ENCODE measurements at regions not wholly inside any gene's neighbourhood (a gene's known extent, or its start where the extent isn't known, plus 50 kb on each side); places are given as distances from the start of the nearest gene placed in this dataset.

DNA sequence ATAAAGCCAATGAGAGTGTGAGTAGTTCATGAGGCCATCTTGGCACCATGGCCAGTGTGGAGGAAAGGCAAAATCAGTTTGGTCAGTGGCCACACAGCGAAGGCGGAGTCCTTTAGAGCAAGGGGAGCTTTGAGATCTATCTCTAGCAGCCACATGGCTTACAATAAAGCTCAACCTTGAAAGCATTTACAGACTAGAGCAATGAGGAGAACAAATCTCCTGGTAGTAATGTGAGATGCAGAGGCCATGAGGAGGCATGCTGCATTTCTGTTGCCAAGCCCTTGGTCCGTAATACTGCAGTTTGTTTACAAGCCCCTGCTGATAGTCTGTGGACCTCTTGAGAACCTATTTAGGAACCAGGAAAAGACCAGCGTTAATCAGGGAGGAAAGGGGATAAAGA lies 381.5 kb upstream of the C2CD4B start:
- Mint-ChIP-seq H3K9me3 (no peaks in the 10 kb centered on the region), H3K36me3 (ENCODE audit: low read depth) (no peaks in the 10 kb centered on the region), H3K4me3 (no peak overlapping the region), H3K4me1 (peaks cover 14% of the 10 kb centered on the region), H3K27ac (peak overlapping the region; percentile 92), H3K27me3 (ENCODE audit: low read depth, poor library complexity) (no peaks in the 10 kb centered on the region)
- no peak for DNase-seq
- TF ChIP-seq, protein P1, sequence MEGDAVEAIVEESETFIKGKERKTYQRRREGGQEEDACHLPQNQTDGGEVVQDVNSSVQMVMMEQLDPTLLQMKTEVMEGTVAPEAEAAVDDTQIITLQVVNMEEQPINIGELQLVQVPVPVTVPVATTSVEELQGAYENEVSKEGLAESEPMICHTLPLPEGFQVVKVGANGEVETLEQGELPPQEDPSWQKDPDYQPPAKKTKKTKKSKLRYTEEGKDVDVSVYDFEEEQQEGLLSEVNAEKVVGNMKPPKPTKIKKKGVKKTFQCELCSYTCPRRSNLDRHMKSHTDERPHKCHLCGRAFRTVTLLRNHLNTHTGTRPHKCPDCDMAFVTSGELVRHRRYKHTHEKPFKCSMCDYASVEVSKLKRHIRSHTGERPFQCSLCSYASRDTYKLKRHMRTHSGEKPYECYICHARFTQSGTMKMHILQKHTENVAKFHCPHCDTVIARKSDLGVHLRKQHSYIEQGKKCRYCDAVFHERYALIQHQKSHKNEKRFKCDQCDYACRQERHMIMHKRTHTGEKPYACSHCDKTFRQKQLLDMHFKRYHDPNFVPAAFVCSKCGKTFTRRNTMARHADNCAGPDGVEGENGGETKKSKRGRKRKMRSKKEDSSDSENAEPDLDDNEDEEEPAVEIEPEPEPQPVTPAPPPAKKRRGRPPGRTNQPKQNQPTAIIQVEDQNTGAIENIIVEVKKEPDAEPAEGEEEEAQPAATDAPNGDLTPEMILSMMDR (IDR thresholded peaks at IDR 0.05), result no peak

DNA sequence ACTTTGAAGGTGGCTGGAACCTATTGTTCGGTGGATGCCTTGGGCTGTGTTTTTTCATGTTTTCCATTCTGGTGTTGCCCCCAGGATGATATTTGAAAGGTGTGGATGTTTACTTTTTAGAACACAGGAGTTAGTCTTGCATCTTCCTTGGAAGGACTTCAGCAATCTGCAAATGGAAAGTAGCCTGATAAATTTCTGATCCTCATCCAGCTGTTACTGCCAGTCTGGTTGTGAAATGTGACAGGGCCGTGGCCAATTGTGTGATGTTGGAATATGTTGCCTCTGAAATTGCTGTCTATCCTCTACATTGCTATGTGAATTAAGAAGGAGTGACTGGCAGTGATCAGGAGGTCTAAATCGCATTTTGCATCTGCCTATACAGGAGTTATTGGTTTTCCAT lies 382.5 kb upstream of the C2CD4B start:
- no peaks in the 10 kb centered on the region for H3K27me3 Mint-ChIP-seq (ENCODE audit: low read depth, poor library complexity)
- no peak overlapping the region for H3K27ac Mint-ChIP-seq
- DNase-seq, result no peak
- H3K36me3 Mint-ChIP-seq (ENCODE audit: low read depth), result peaks cover 5% of the 10 kb centered on the region
- peaks cover 14% of the 10 kb centered on the region for H3K4me1 Mint-ChIP-seq
- H3K4me3 Mint-ChIP-seq, result no peak overlapping the region
- TF ChIP-seq, protein P1 (IDR thresholded peaks at IDR 0.05), result no peak
- H3K9me3 Mint-ChIP-seq, result peaks cover 6% of the 10 kb centered on the region

DNA sequence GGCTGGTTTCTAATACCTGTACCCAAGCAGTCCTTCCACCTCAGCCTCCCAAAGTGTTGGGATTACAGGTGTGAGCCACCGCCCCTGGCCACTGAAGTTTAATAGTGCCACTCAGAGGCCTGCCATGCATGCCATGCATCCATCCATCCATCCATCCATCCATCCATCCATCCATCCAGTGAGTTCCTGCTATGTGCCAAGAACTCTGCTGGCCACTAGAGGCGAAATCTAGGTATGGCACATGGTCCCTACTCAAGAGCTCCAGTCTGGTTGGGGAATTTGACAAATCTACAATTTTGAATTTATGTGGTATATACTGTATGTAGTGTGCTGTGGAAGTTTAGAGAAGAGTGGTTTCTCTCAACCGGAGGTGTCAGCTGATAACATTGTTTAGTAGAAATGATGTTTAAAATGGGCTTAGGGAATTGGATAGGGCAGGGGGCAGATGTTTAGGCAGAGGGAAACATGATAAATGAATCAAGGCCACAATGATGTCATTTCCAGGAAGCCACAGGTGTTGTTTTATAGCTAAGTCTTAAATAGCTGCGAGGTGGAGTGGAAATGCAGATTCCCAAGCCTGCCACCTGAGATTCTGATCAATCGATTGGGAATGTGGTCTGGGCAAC lies 384.4 kb upstream of the C2CD4B start:
- Mint-ChIP-seq H3K9me3 (peaks cover 6% of the 10 kb centered on the region), H3K36me3 (ENCODE audit: low read depth) (peaks cover 5% of the 10 kb centered on the region), H3K27ac (no peak overlapping the region), H3K4me3 (no peak overlapping the region), H3K4me1 (peaks cover 14% of the 10 kb centered on the region), H3K27me3 (ENCODE audit: low read depth, poor library complexity) (no peaks in the 10 kb centered on the region)
- DNase-seq, result peak; percentile 27
- TF ChIP-seq, protein P1 (IDR thresholded peaks at IDR 0.05), result peak; percentile 49

DNA sequence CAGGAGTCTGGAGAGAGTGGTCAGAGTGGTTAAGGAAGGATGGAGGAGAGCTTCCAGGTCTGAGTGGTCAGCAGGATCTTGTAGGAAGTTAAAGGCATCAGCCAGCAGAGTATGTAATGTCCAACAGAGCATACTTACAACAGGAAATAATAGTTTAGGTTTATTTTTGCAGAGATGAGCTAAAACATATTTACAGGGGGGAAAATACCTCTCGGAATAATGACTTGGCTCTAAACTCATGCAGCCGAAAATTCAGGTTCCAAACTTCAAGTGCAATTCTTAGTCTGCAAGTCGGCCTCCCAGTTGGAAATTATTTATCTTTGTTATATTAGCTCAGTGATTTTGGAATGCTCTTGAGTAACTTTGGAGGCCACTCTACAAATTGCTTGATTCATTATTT lies 385.0 kb upstream of the C2CD4B start:
- TF ChIP-seq, protein P1 (IDR thresholded peaks at IDR 0.05), result no peak
- Mint-ChIP-seq H3K27ac (no peak overlapping the region), H3K4me3 (no peak overlapping the region), H3K9me3 (peaks cover 6% of the 10 kb centered on the region), H3K27me3 (ENCODE audit: low read depth, poor library complexity) (no peaks in the 10 kb centered on the region), H3K4me1 (peaks cover 14% of the 10 kb centered on the region), H3K36me3 (ENCODE audit: low read depth) (peaks cover 5% of the 10 kb centered on the region)
- no peak for DNase-seq

DNA sequence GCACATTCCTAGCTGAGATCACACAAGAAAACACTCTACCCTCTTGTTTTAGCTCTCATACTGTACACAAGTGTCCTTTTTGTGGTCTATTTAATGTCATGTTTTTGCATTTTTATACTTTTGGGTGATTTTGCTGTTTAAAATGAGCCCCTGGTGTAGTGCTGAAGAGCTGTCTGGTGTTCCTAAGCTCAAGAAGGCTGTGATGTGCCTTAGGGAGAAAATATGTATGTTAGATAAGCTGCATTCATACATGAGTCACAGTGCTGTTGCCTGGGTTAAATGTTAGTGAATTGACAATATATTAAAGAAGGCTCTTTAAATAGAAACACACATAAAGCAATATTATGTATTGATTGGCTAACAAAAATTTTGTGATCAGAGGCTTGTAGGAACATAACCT lies 387.4 kb upstream of the C2CD4B start:
- TF ChIP-seq, protein P1 (IDR thresholded peaks at IDR 0.05), result no peak
- no peak for DNase-seq
- Mint-ChIP-seq H3K27me3 (ENCODE audit: low read depth, poor library complexity) (no peaks in the 10 kb centered on the region), H3K4me1 (no peaks in the 10 kb centered on the region), H3K36me3 (ENCODE audit: low read depth) (peaks cover 10% of the 10 kb centered on the region), H3K27ac (no peak overlapping the region), H3K4me3 (no peak overlapping the region), H3K9me3 (peaks cover 6% of the 10 kb centered on the region)

DNA sequence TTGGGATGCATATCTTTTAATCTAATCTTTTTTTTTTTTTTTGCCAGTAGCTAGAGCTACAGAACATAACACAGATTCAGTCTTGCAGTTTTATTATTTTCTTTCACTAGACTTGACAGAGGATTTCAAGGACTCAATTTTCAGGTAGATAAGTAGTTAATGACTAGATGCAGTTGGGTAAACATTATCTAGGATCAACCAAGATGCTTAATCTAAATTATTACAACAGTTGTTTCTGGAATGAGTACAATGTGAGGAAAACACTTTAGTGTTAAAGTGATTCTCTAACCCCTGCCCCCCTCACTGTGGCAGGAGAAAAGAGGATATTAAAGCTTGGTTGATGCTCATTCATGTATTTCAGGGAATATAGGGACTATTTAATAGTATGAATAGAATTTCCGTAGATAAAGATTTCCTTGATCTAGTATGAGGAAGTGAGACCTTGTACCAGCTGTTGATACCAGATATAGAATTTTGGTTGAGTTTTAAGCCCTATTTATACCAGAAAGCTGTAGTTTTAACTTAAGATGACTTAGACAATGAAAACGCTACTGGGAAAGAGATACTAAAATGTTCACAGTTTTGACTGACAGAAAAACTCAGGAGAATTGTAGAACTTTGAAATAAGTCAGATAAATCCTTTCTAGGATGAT lies 389.0 kb upstream of the C2CD4B start:
- H3K4me3 Mint-ChIP-seq, result no peak overlapping the region
- TF ChIP-seq, protein P1 (IDR thresholded peaks at IDR 0.05), result no peak
- H3K27ac Mint-ChIP-seq, result no peak overlapping the region
- H3K9me3 Mint-ChIP-seq, result peaks cover 6% of the 10 kb centered on the region
- no peak for DNase-seq
- no peaks in the 10 kb centered on the region for H3K27me3 Mint-ChIP-seq (ENCODE audit: low read depth, poor library complexity)
- peaks cover 13% of the 10 kb centered on the region for H3K4me1 Mint-ChIP-seq
- H3K36me3 Mint-ChIP-seq (ENCODE audit: low read depth), result peaks cover 10% of the 10 kb centered on the region
